ENCODE measurements at regions not wholly inside any gene's neighbourhood (a gene's known extent, or its start where the extent isn't known, plus 50 kb on each side); places are given as distances from the start of the nearest gene placed in this dataset.

DNA sequence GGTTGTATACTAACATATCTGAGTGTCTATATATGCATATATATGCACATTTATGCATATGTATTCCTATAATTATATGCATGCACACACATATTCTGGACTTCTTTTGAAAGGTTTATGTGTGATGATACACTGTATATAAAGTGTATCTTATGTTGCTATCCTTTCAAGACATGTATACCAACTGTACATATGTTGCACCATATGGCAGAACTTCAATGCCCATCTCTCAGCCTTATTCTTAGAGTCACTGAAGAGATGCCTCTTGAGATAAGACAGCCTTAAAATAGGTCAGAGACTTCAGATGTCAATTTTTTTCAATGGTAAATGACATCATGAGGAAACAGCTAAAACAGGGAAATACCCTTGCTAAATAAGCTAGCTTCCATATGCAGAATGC, 461.4 kb downstream of the SPATA31D1 start:
- Histone ChIP-seq H3K4me1 (no peaks in the 10 kb centered on the region), H3K27ac (no peak overlapping the region), H3K36me3 (no peaks in the 10 kb centered on the region), H3K4me3 (no peak overlapping the region), H3K27me3 (no peaks in the 10 kb centered on the region), H3K9me3 (peaks cover 0 to 41% of the 10 kb centered on the region in 2 donors)
- no peak for DNase-seq (ENCODE audit: low spot score)
- TF ChIP-seq, protein P1, sequence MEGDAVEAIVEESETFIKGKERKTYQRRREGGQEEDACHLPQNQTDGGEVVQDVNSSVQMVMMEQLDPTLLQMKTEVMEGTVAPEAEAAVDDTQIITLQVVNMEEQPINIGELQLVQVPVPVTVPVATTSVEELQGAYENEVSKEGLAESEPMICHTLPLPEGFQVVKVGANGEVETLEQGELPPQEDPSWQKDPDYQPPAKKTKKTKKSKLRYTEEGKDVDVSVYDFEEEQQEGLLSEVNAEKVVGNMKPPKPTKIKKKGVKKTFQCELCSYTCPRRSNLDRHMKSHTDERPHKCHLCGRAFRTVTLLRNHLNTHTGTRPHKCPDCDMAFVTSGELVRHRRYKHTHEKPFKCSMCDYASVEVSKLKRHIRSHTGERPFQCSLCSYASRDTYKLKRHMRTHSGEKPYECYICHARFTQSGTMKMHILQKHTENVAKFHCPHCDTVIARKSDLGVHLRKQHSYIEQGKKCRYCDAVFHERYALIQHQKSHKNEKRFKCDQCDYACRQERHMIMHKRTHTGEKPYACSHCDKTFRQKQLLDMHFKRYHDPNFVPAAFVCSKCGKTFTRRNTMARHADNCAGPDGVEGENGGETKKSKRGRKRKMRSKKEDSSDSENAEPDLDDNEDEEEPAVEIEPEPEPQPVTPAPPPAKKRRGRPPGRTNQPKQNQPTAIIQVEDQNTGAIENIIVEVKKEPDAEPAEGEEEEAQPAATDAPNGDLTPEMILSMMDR (IDR thresholded peaks at IDR 0.05), result no peak

DNA sequence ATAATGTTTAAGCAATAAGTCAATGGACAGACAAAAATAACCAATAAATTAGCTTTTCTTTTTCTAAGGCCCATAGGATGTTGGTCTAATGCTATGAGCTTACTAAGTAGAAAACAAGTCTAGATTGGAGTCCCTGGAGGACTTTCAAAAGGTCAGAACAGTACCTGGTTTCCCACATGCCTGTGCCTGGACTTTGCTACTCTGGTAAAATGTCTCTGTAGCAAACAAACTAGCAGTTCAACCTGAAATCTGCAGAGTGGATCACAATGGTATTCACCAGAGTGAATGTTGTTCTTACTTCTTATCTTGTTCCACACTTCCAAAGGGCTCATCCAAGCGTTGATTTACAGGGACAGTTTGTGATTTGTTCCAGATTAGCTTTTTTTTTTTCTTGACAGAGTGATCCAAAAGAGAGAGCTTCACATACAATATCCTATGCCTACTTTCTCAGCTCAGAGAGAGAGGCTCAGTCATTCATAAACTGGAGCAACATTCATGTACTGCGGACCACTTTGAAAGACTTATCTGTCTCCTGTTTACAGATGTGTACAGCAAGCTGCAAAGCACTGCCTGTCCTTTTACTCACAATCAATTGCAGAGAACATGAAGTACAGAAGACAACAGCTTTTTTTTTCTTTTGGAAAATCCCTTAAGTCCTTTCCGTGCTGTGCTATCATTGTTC, 466.1 kb downstream of the SPATA31D1 start:
- no peaks in the 10 kb centered on the region for H3K36me3 ChIP-seq
- DNase-seq (ENCODE audit: low spot score), result no peak
- no peak overlapping the region for H3K4me3 ChIP-seq
- TF ChIP-seq, protein P1 (IDR thresholded peaks at IDR 0.05), result no peak
- H3K27ac ChIP-seq, result no peak overlapping the region
- no peaks in the 10 kb centered on the region for H3K4me1 ChIP-seq
- peaks cover 0 to 14% of the 10 kb centered on the region in 2 donors for H3K9me3 ChIP-seq
- no peaks in the 10 kb centered on the region for H3K27me3 ChIP-seq

DNA sequence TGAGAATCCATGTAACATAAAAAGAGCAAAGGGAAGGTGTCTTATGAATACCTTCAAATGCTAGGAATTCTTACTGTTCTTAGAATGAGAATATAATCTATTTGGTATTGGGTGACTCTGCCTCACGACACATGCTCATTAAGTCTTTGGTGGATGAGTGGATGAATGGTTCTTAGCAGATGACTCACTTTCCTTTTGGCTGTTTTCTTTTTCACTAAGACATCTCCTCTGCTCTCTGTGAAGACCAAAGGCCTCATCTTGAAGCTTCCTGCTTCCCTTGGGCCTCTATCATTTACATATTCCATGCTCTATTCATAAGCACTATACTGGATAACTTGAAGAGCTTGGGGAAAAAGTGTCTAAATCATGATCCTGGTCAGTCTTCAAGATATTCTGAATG, 468.1 kb downstream of the SPATA31D1 start:
- Histone ChIP-seq H3K27ac (no peak overlapping the region), H3K36me3 (no peaks in the 10 kb centered on the region), H3K4me1 (no peaks in the 10 kb centered on the region), H3K4me3 (no peak overlapping the region), H3K27me3 (no peaks in the 10 kb centered on the region), H3K9me3 (peaks cover 0 to 14% of the 10 kb centered on the region in 2 donors)
- TF ChIP-seq, protein P1 (IDR thresholded peaks at IDR 0.05), result no peak
- DNase-seq (ENCODE audit: low spot score), result no peak

DNA sequence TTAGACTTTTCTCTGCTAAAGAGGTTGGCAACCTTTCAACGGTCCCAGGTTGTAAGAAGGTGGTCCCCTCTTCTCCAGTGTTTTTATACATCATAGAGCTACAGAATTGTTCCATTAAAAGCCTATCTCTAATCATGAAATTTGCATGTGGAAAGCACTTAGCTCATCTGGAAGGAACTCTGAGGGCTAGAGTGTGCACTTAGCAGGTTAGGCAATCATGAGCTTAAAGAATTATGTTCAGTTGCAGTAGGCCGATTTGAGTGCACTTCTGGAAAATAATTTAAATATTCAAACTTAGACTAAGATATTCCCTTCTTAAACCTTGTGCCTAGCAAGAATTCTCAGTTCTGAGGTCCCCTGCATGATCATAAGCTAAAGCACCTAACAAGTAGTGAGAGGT, 468.7 kb downstream of the SPATA31D1 start:
- Histone ChIP-seq H3K4me3 (no peak overlapping the region), H3K36me3 (no peaks in the 10 kb centered on the region), H3K4me1 (no peaks in the 10 kb centered on the region), H3K9me3 (peaks cover 0 to 7% of the 10 kb centered on the region in 2 donors), H3K27me3 (no peaks in the 10 kb centered on the region), H3K27ac (no peak overlapping the region)
- DNase-seq (ENCODE audit: low spot score), result no peak
- TF ChIP-seq, protein P1 (IDR thresholded peaks at IDR 0.05), result no peak

DNA sequence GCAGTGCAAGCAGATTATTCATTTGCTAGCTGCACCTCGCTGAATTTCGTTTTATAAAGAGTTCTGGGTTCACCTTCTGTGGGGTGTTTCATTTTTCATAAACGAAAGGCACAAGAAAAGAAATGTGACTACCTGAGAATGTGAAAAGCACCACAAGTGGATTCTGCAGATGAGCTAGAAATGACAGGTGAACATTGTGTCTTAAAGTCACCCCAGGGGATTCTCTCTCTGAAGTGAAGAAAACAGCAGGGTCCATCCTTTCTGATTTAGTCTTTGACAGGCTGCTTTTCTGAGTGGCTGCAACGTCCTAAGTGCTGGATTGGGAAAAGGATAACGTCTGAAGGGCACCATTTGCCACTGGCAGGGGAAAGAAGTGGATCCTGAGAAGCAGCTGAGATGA, 469.3 kb downstream of the SPATA31D1 start:
- Histone ChIP-seq H3K27me3 (no peaks in the 10 kb centered on the region), H3K4me1 (no peaks in the 10 kb centered on the region), H3K4me3 (no peak overlapping the region), H3K36me3 (no peaks in the 10 kb centered on the region), H3K27ac (no peak overlapping the region), H3K9me3 (peaks cover 0 to 2% of the 10 kb centered on the region in 2 donors)
- DNase-seq (ENCODE audit: low spot score), result no peak
- TF ChIP-seq, protein P1 (IDR thresholded peaks at IDR 0.05), result no peak

DNA sequence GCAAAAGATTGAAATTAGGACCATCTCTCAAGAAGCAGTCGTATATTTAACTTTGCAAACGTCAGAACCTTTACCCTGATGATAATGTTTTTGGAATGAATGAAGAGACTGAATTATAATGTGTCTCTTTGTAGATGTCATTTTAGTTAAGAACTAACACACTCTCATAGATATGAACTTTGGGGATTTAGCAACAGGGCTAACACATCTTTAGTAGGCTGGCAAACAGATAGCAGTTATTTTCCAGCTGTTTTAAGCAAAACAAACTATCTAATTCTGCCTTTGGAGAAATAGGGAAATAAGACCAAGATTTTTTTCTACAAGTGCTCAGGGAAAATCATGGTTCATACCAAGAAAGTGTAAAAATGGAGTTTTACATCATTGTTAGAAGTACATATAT, 469.7 kb downstream of the SPATA31D1 start:
- H3K27me3 ChIP-seq, result no peaks in the 10 kb centered on the region
- no peak for DNase-seq (ENCODE audit: low spot score)
- no peak overlapping the region for H3K4me3 ChIP-seq
- TF ChIP-seq, protein P1 (IDR thresholded peaks at IDR 0.05), result no peak
- no peaks in the 10 kb centered on the region for H3K36me3 ChIP-seq
- no peaks in the 10 kb centered on the region for H3K9me3 ChIP-seq
- no peak overlapping the region for H3K27ac ChIP-seq
- no peaks in the 10 kb centered on the region for H3K4me1 ChIP-seq

Measured in right atrium auricular region (tissue), 2 donors.